ENCODE measurements at regions not wholly inside any gene's neighbourhood (a gene's known extent, or its start where the extent isn't known, plus 50 kb on each side); places are given as distances from the start of the nearest gene placed in this dataset.

- no peak for DNase-seq (ENCODE audit: low read depth in 2 of 2, low spot score in 1 of 2)
These were observed 73.1 kb upstream of the CXCR4 start for GRCh38 chr2:136191041-136191440.

GRCh38 chr2:136189221-136189782 lies 71.4 kb upstream of the CXCR4 start:
- DNase-seq (ENCODE audit: low read depth in 2 of 2, low spot score in 1 of 2) = no peak

GRCh38 chr2:136188086-136188485 lies 70.1 kb upstream of the CXCR4 start:
- DNase-seq (ENCODE audit: low read depth in 2 of 2, low spot score in 1 of 2) = no peak

GRCh38 chr2:136185981-136186776 lies 68.2 kb upstream of the CXCR4 start:
- DNase-seq (ENCODE audit: low read depth in 2 of 2, low spot score in 1 of 2) = no peak

- DNase-seq (ENCODE audit: low read depth in 2 of 2, low spot score in 1 of 2) = no peak
These were observed 65.1 kb upstream of the CXCR4 start for GRCh38 chr2:136183097-136183496.

GRCh38 chr2:136182315-136182714 lies 64.4 kb upstream of the CXCR4 start:
- no peak for DNase-seq (ENCODE audit: low read depth in 2 of 2, low spot score in 1 of 2)

- no peak for DNase-seq (ENCODE audit: low read depth in 2 of 2, low spot score in 1 of 2)
These were observed 61.6 kb upstream of the CXCR4 start for GRCh38 chr2:136179602-136179975.

- DNase-seq (ENCODE audit: low read depth in 2 of 2, low spot score in 1 of 2) = no peak
These were observed 61.1 kb upstream of the CXCR4 start for GRCh38 chr2:136178941-136179601.

GRCh38 chr2:136175868-136176267 lies 57.9 kb upstream of the CXCR4 start:
- DNase-seq (ENCODE audit: low read depth in 2 of 2, low spot score in 1 of 2) = no peak

GRCh38 chr2:136175466-136175865 lies 57.5 kb upstream of the CXCR4 start:
- DNase-seq (ENCODE audit: low read depth in 2 of 2, low spot score in 1 of 2) = no peak

GRCh38 chr2:136173126-136173525 lies 55.2 kb upstream of the CXCR4 start:
- no peak for DNase-seq (ENCODE audit: low read depth in 2 of 2, low spot score in 1 of 2)

GRCh38 chr2:136171223-136171622 lies 53.3 kb upstream of the CXCR4 start:
- no peak for DNase-seq (ENCODE audit: low read depth in 2 of 2, low spot score in 1 of 2)

GRCh38 chr2:136168720-136169119 lies 50.8 kb upstream of the CXCR4 start:
- no peak for DNase-seq (ENCODE audit: low read depth in 2 of 2, low spot score in 1 of 2)

GRCh38 chr2:136167721-136168475 lies 49.9 kb upstream of the CXCR4 start:
- no peak for DNase-seq (ENCODE audit: low read depth in 2 of 2, low spot score in 1 of 2)
